HG03439 (cell line): ENCODE measurements at regions not wholly inside any gene's neighbourhood (a gene's known extent, or its start where the extent isn't known, plus 50 kb on each side); places are given as distances from the start of the nearest gene placed in this dataset.
"Not testable (repeated sequence)": the region's sequence is repeated elsewhere in the genome, so short reads cannot be mapped to it uniquely, and the experiment has no call there.

Experiments
- ATAC-seq: cut with Tn5 transposase; IDR thresholded peaks from one replicate; pipeline ENCODE4 v1.9.1; 2021; ENCODE audit warnings: mild to moderate bottlenecking, moderate library complexity; ENCODE audit not compliant: unreplicated experiment

DNA sequence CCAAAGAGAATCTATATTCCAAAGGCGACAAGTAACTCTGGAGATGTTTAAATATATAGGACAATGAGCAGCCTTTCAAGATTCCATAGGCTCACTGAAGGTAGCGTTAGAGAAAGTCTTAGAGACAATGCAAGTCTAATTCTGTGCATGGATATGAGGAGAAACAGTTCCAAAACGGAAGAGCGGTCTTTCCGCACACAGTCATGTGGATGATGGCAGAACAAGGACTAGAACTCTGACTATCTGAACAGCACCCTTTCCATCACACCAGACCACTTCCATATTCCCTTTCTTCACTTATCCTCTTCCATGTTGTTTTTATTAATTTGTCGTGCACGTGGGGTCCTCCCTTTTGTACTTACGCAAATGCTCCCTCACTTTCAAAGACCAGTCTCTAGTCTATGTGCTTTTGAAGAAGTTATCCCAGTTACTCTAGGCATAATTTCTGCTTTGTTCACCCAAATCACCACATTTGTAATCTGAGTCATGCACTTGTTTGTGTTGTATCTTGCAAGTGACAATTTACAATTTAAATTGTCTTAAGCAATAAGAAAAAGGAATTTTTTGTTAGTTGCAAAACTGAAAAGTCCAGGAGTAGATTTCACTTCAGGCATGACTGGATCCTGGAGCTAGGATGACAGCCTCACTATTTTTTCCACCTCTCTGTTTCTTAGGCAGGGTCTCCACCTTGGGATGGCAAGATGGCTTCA is 116.0 kb upstream of the ADRA1B start:
- no peak for ATAC-seq

DNA sequence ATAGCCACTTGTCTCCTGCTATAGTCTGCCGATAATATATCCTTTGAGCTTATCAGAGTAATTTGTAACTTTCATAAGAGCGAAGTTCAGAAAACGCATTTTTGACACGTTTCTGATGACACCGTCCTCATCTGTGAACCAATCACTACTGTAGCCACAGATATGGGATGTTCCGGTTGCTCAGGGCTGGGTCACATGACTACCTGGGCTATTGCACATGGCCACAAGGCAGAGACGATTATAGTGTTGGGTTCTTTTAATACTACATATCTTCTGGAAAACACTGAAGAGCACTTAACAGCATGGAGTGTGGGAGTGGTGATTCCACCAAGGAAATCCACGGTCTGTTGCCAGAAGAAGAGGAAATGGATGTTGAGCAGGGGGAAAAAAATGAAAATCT is 115.0 kb upstream of the ADRA1B start:
- ATAC-seq = no peak

DNA sequence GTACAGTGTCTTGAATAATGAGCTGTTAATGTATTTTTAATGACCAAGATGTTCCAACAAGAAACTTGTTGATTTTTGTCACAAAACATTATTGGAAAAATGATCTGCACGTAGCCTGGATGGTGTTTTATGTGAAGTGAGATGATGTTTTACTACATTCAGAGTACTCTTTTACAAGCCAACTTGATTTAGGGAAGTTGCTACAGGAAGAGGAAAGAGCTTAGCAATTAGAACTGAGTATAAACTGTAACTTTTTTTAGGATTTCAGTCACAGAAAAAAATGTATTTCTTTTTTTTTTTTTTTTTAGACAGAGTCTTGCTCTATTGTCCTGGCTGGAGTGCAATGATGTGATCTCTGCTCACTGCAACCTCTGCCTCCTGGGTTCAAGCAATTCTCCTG is 113.6 kb upstream of the ADRA1B start:
- no peak for ATAC-seq

DNA sequence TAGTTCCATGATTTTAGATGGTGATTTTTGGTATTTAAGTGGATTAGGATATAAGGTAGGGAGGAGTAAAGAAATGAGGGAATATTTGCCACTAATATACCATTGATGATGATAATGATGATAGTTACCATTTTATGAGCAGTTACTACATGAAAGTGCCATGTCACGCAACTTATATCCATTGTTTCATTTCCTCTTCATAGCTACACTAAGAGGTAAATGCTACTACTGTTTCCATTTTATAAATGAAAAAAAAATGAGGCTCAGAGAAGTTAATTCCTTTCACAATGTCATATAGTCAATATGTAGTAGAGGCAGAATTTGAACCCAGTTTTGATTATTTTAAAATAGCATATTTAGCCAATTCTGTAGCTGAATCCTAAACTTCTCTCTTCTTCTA is 112.2 kb upstream of the ADRA1B start:
- no peak for ATAC-seq

DNA sequence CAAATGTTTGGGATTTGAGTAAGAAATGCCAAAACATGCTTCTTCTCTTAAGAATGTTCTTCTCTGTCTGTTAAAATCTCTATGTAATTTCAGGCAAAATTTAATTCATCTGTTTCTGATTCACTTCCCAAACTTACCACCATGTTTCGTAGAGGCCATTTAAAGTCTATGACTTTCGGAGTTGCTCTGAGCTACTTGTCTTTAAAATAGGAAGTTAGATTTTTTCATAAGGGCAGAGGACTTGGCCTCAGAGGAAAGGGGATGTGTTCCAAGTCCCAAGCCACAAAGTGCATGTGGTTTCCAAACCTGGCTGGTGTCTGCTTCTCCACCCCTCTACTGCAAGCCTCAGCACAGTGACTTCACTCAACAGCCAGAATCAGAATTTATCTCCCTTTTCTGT is 111.3 kb upstream of the ADRA1B start:
- no peak for ATAC-seq

DNA sequence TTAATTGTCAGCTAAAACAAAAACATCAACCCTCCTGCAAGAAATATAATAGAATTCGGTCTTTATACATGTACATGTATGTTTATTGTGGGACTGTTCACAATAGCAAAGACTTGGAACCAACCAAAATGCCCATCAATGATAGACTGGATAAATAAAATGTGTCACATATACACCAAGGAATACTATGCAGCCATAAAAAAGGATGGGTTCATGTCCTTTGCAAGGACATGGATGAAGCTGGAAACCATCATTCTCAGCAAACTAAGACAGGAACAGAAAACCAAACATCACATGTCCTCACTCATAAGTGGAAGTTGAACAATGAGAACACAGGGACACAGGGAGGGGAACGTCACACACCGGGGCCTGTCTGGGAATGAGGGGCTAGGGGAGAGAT is 109.1 kb upstream of the ADRA1B start:
- ATAC-seq = not testable (repeated sequence)

GRCh38 chr5:159807586-159807985 is 108.7 kb upstream of the ADRA1B start:
- ATAC-seq = no peak

- no peak for ATAC-seq
These were observed 104.6 kb upstream of the ADRA1B start for GRCh38 chr5:159811712-159812111.

- not testable (repeated sequence) for ATAC-seq
These were observed 103.5 kb upstream of the ADRA1B start for GRCh38 chr5:159812759-159813158.

GRCh38 chr5:159814222-159814621 is 102.1 kb upstream of the ADRA1B start:
- ATAC-seq = no peak

- no peak for ATAC-seq
These were observed 101.3 kb upstream of the ADRA1B start for GRCh38 chr5:159814805-159815585.

GRCh38 chr5:159817262-159818029 is 98.8 kb upstream of the ADRA1B start:
- ATAC-seq = no peak

- ATAC-seq = no peak
These were observed 96.5 kb upstream of the ADRA1B start for GRCh38 chr5:159819591-159820411.

- ATAC-seq = no peak
These were observed 95.6 kb upstream of the ADRA1B start for GRCh38 chr5:159820692-159821091.

GRCh38 chr5:159821461-159821940 is 94.8 kb upstream of the ADRA1B start:
- ATAC-seq = no peak

- no peak for ATAC-seq
These were observed 91.8 kb upstream of the ADRA1B start for GRCh38 chr5:159824188-159825161.

GRCh38 chr5:159825551-159826051 is 90.7 kb upstream of the ADRA1B start:
- ATAC-seq = no peak

DNA sequence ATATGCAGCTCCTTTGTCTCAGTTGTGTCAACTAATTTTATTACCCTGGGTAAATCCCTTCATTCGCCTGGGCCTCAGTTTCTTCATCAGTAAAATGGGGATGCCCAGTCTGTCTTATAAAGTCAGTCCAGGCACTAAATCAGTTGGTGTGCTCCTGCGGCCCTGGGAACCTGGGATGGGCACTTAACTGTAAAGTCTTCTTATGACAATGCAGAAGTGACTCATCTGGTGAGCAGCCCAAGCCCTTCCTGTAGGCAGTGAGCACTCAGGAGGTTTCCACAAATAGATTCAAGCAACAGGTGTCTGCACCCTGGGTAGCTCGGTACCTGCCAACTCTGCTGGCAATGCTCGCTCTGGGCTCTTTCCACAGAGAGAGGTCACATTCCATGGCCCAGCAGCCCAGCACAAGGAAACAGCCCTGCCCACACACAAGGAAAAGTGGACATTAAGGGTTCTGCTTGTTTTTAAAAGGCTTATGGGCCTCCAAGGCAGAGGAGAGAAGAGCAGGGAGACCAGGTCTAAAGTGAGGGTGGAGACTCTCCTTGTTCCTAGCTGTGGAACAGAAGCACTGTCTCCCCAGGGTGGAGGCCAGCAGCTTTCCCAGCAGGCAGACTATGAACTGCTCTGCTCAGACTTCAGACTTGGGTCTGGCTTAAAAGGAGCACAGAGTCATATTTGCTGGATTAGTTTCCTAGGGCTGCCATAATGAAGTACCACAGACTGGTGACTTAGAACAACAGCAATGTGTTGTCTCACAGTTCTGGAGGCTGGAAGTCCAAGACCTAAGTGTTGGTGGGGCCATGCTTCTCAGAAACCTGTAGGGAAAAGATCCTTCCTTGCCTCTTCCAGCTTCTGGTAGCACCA is 89.7 kb upstream of the ADRA1B start:
- peak; percentile 96 for ATAC-seq
